GM23338 (cell line): ENCODE measurements at regions not wholly inside any gene's neighbourhood (a gene's known extent, or its start where the extent isn't known, plus 50 kb on each side); places are given as distances from the start of the nearest gene placed in this dataset.
A peak's percentile ranks its signal among the peaks of the same experiment; 100 is the strongest.

Experiments
- ATAC-seq: fragments of 200-7000 bp; cut with Tn5 transposase; 3 replicates; pipeline ENCODE4 v1.9.1; 2020
- DNase-seq: peaks from one replicate; pipeline ENCODE4 v3.0.0-alpha.2; 2015; ENCODE audit warnings: low spot score
- H2AFZ ChIP-seq: fragments of 200-600 bp; sonication (generic); 2 replicates; pipeline ENCODE4 v1.8.0; 2016; ENCODE audit warnings: antibody characterized with exemption, mild to moderate bottlenecking, moderate library complexity
- H3F3A ChIP-seq: fragments of 200-600 bp; sonication (generic); replicated peaks from 2 replicates; pipeline ENCODE4 v1.8.0; 2017; ENCODE audit warnings: antibody characterized with exemption, mixed run types, low read depth
- H3K27ac ChIP-seq: fragments of 200-600 bp; sonication (generic); 2 replicates; pipeline ENCODE4 v1.6.1; 2016; ENCODE audit warnings: low read depth
- H3K27me3 ChIP-seq: fragments of 200-600 bp; sonication (generic); 2 replicates; pipeline ENCODE4 v1.8.0; 2016; ENCODE audit warnings: mild to moderate bottlenecking, mixed run types, moderate library complexity; ENCODE audit not compliant: insufficient read depth
- H3K36me3 ChIP-seq: fragments of 200-600 bp; sonication (generic); 2 replicates; pipeline ENCODE4 v1.8.0; 2016; ENCODE audit warnings: mild to moderate bottlenecking; ENCODE audit not compliant: insufficient read depth
- H3K4me1 ChIP-seq: fragments of 200-600 bp; sonication (generic); 2 replicates; pipeline ENCODE4 v1.8.0; 2016; ENCODE audit warnings: mild to moderate bottlenecking, moderate library complexity; ENCODE audit not compliant: insufficient read depth
- H3K4me2 ChIP-seq: fragments of 200-600 bp; sonication (generic); 2 replicates; pipeline ENCODE4 v1.7.1; 2017; ENCODE audit warnings: mixed run types
- H3K4me3 ChIP-seq: fragments of 200-600 bp; sonication (generic); 2 replicates; pipeline ENCODE4 v1.6.1; 2016; ENCODE audit warnings: mixed run types
- H3K79me2 ChIP-seq: fragments of 200-600 bp; sonication (generic); replicated peaks from 2 replicates; pipeline ENCODE4 v1.8.0; 2017; ENCODE audit warnings: mild to moderate bottlenecking; ENCODE audit not compliant: insufficient read depth
- H3K9me2 ChIP-seq: fragments of 200-600 bp; sonication (generic); 2 replicates; pipeline ENCODE4 v1.8.0; 2017; ENCODE audit not compliant: insufficient read depth
- H4K20me1 ChIP-seq: fragments of 200-600 bp; sonication (generic); replicated peaks from 2 replicates; pipeline ENCODE4 v1.8.0; 2017; ENCODE audit warnings: mild to moderate bottlenecking; ENCODE audit not compliant: insufficient read depth
- H3K27ac Mint-ChIP-seq: 2 replicates; pipeline ENCODE4 v1.8.0; 2020; ENCODE audit warnings: inconsistent platforms, mild to moderate bottlenecking, moderate library complexity, mixed read lengths
- H3K27me3 Mint-ChIP-seq: 3 replicates; pipeline ENCODE4 v1.8.0; 2022; ENCODE audit warnings: low read depth, mild to moderate bottlenecking, moderate library complexity, mixed read lengths, inconsistent platforms; ENCODE audit not compliant: insufficient read depth, poor library complexity
- H3K36me3 Mint-ChIP-seq: 3 replicates; pipeline ENCODE4 v1.8.0; 2021; ENCODE audit warnings: low read depth, mild to moderate bottlenecking, inconsistent platforms, moderate library complexity, mixed read lengths
- H3K4me1 Mint-ChIP-seq: 3 replicates; pipeline ENCODE4 v1.8.0; 2020; ENCODE audit warnings: mild to moderate bottlenecking, inconsistent platforms, mixed read lengths
- H3K4me3 Mint-ChIP-seq: 3 replicates; pipeline ENCODE4 v1.8.0; 2021; ENCODE audit warnings: moderate library complexity, mild to moderate bottlenecking, inconsistent platforms, mixed read lengths
- H3K9me3 Mint-ChIP-seq: 3 replicates; pipeline ENCODE4 v1.8.0; 2020; ENCODE audit warnings: moderate library complexity, mild to moderate bottlenecking, inconsistent platforms, mixed read lengths
- STAT1 ChIP-seq: IDR thresholded peaks from one replicate; pipeline ENCODE4 v1.6.1; 2016; ENCODE audit warnings: antibody characterized with exemption; ENCODE audit not compliant: unreplicated experiment
- ZNF114 ChIP-seq: fragments of 250-450 bp; sonication (Bioruptor Pico); IDR thresholded peaks from 2 replicates; pipeline ENCODE4 v1.5.0; 2020; ENCODE audit warnings: mild to moderate bottlenecking, moderate library complexity
- ZNF462 ChIP-seq: fragments of 250-450 bp; sonication (Bioruptor Pico); IDR thresholded peaks from 2 replicates; pipeline ENCODE4 v1.5.0; 2020; ENCODE audit warnings: mild to moderate bottlenecking, moderate library complexity

DNA sequence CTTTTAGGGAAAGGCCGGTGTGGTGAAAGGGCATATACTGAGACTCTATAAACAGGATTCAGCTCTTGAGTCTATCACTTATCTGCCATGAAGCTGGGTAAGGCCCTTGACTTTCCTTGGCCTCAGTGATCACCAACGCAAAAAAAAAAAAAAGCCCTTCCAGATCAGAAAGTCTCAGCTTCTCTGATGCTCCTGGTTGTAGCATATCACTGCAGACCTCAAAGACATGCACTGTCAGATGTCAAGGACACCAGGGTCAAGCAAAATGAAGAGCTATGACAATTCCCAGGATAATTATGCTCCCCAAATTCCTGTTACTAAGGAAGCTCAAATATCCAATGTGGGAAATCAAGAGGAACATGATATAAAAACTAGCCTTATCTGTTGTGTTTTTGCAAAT is 68.3 kb upstream of the IFNE start:
- H3K79me2 ChIP-seq: peaks cover 72% of the 10 kb centered on the region
- no peak overlapping the region for H3K4me3 ChIP-seq

More for the DNA sequence above, 68.3 kb upstream of the IFNE start:
- H3K27me3 ChIP-seq: no peaks in the 10 kb centered on the region
- no peaks in the 10 kb centered on the region for H3F3A ChIP-seq
- no peak overlapping the region for H3K4me3 Mint-ChIP-seq
- no peaks in the 10 kb centered on the region for H4K20me1 ChIP-seq
- H3K9me2 ChIP-seq: no peaks in the 10 kb centered on the region
- H3K27me3 Mint-ChIP-seq: no peaks in the 10 kb centered on the region
- peaks cover 47% of the 10 kb centered on the region for H3K4me1 Mint-ChIP-seq
- H3K36me3 ChIP-seq: no peaks in the 10 kb centered on the region
- 0 out of 2 replicates have a peak overlapping the region, but pooled peaks have one; percentile 19 for H3K4me2 ChIP-seq
- H3K4me1 ChIP-seq: peaks cover 60% of the 10 kb centered on the region
- DNase-seq (no peak), ATAC-seq (no peak)
- no peak overlapping the region for H3K27ac ChIP-seq
- H3K36me3 Mint-ChIP-seq: no peaks in the 10 kb centered on the region
- no peak overlapping the region for H3K27ac Mint-ChIP-seq
- no peak overlapping the region for H2AFZ ChIP-seq
- no peaks in the 10 kb centered on the region for H3K9me3 Mint-ChIP-seq
- no peak for TF ChIP-seq STAT1
- TF ChIP-seq ZNF462 (CRISPR knock-in tag): no peak
- TF ChIP-seq ZNF114 (CRISPR knock-in tag): no peak
